Vagina (tissue), 2 donors: ENCODE measurements at regions not wholly inside any gene's neighbourhood (a gene's known extent, or its start where the extent isn't known, plus 50 kb on each side); places are given as distances from the start of the nearest gene placed in this dataset.

Experiments used
- DNase-seq, 2 donors: peaks; one replicate each; pipeline ENCODE4 v3.0.0-alpha.2; 2017; ENCODE audit errors: extremely low spot score in 2 of 2
- H3K27ac ChIP-seq: fragments of 200-600 bp; sonication (generic); one replicate; pipeline ENCODE4 v1.5.1; 2019
- H3K27me3 ChIP-seq: fragments of 200-600 bp; sonication (generic); one replicate; pipeline ENCODE4 v1.5.1; 2019
- H3K36me3 ChIP-seq, 2 donors: fragments of 200-600 bp; sonication (generic); one replicate each; pipeline ENCODE4 v1.5.1; 2017 to 2019
- H3K4me1 ChIP-seq: fragments of 200-600 bp; sonication (generic); one replicate; pipeline ENCODE4 v1.5.1; 2019
- H3K4me3 ChIP-seq, 2 donors: fragments of 200-600 bp; sonication (generic); 1 replicate in 1 of 2; 2 replicates in 1 of 2; pipeline ENCODE4 v1.5.1; 2016 to 2019
- H3K9me3 ChIP-seq: fragments of 200-600 bp; sonication (generic); one replicate; pipeline ENCODE4 v1.5.1; 2019
- CTCF ChIP-seq, 3 experiments: fragments of 450-650 bp in 2 of 3; fragments of 200-600 bp in 1 of 3; sonication (generic) in 1 of 3; IDR thresholded peaks; one replicate each; pipeline ENCODE4 v1.5.1; 2017 to 2019; ENCODE audit warnings: antibody characterized with exemption in 3 of 3, mild to moderate bottlenecking in 2 of 3, moderate library complexity in 2 of 3
- POLR2A ChIP-seq, 2 donors: fragments of 450-650 bp; IDR thresholded peaks; one replicate each; pipeline ENCODE4 v1.6.1; 2017; ENCODE audit warnings: antibody characterized with exemption in 2 of 2, mild to moderate bottlenecking in 2 of 2, moderate library complexity in 2 of 2
- POLR2AphosphoS5 ChIP-seq, 2 donors: sonication (generic); formaldehyde crosslinking; IDR thresholded peaks; one replicate each; pipeline ENCODE4 v1.9.0; 2017; ENCODE audit warnings: antibody characterized with exemption in 2 of 2, mild to moderate bottlenecking in 2 of 2, low read depth in 1 of 2; ENCODE audit not compliant: insufficient read depth in 1 of 2
- intact Hi-C: fragments of 100-400 bp; cut with DNase I; formaldehyde crosslinking; loops from one replicate; pipeline ENCODE4 v1.15.1; 2023

- DNase-seq, result no peak
- no peak for TF ChIP-seq POLR2A (IDR thresholded peaks at IDR 0.05)
- Histone ChIP-seq H3K4me1 (peaks cover 28% of the 10 kb centered on the region), H3K4me3 (no peak overlapping the region), H3K9me3 (no peaks in the 10 kb centered on the region), H3K36me3 (no peaks in the 10 kb centered on the region), H3K27me3 (no peaks in the 10 kb centered on the region), H3K27ac (peak overlapping the region; percentile 51)
- intact Hi-C loops, result no loop called here
These were observed 125.3 kb downstream of the BDH1 start for GRCh38 chr3:197430502-197430901.

DNA sequence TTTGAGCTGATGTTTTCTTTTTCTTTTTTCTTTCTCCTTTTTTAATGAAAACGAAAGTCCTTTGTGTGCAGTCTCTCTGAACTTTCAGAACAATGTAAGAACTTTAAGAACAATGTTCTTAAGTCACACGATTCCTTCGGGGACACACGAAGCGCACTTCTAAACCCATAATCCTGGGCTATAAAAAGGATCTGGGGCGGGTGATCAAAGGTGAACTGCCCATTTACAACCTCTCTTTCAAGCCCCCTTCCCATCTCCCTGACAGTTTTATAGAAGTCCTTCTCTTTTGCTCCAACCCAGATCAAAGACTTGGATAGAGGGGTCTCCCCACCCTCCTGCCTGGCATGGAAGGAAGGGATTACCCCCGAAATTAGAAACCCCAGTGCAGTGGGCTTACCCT, 126.8 kb downstream of the BDH1 start:
- H3K4me1 ChIP-seq, result peaks cover 28% of the 10 kb centered on the region
- H3K36me3 ChIP-seq, result no peaks in the 10 kb centered on the region
- intact Hi-C loops, result no loop called here
- no peak for DNase-seq
- H3K27me3 ChIP-seq, result no peaks in the 10 kb centered on the region
- peak overlapping the region; percentile 37 for H3K27ac ChIP-seq
- TF ChIP-seq POLR2A (IDR thresholded peaks at IDR 0.05) (no peak), POLR2AphosphoS5 (IDR thresholded peaks at IDR 0.05; ENCODE audit: insufficient read depth in 1 of 2, low read depth in 1 of 2) (no peak), CTCF (IDR thresholded peaks at IDR 0.05) (no peak)
- H3K4me3 ChIP-seq, result no peak overlapping the region
- no peaks in the 10 kb centered on the region for H3K9me3 ChIP-seq

- intact Hi-C loops, result no loop called here
- Histone ChIP-seq H3K27me3 (no peaks in the 10 kb centered on the region), H3K36me3 (no peaks in the 10 kb centered on the region), H3K4me1 (peaks cover 28% of the 10 kb centered on the region), H3K9me3 (no peaks in the 10 kb centered on the region), H3K27ac (peak overlapping the region; percentile 37), H3K4me3 (no peak overlapping the region)
- DNase-seq, result no peak
- no peak for TF ChIP-seq CTCF (IDR thresholded peaks at IDR 0.05)
- TF ChIP-seq POLR2AphosphoS5 (IDR thresholded peaks at IDR 0.05; ENCODE audit: insufficient read depth in 1 of 2, low read depth in 1 of 2), result peak in 1 of 2 donors; percentile 57
These were observed 127.5 kb downstream of the BDH1 start for GRCh38 chr3:197428117-197428801.

GRCh38 chr3:197427021-197427420, 128.6 kb upstream of the DLG1 start:
- H3K9me3 ChIP-seq, result no peaks in the 10 kb centered on the region
- no peaks in the 10 kb centered on the region for H3K36me3 ChIP-seq
- TF ChIP-seq CTCF (IDR thresholded peaks at IDR 0.05), result no peak
- TF ChIP-seq POLR2AphosphoS5 (IDR thresholded peaks at IDR 0.05; ENCODE audit: insufficient read depth in 1 of 2, low read depth in 1 of 2), result no peak
- no peak for TF ChIP-seq POLR2A (IDR thresholded peaks at IDR 0.05)
- no peak overlapping the region for H3K4me3 ChIP-seq
- intact Hi-C loops, result no loop called here
- DNase-seq, result no peak
- no peak overlapping the region for H3K27ac ChIP-seq
- H3K27me3 ChIP-seq, result no peaks in the 10 kb centered on the region
- peaks cover 25% of the 10 kb centered on the region for H3K4me1 ChIP-seq

DNA sequence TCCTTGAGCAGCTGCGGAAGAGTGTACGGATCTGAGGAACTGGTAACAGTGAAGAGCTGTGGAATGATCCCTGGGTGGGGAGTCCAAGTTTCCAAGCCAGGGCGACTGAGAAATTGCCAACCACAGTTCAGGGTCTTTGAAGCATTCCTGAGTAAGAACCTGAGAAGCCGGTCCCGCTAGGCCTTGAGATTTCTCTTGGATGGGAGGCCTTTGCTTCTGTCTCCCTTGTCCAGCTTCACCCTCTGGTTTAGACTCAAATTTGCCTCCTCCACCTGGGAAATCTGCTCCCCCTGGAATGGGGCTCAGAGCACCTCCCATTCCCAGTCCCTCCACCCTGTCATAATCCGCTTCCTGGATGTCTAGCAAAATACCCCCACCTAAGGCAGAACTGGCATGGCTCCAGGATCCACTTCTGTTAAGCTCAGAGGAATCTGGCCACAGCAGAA, 127.7 kb upstream of the DLG1 start:
- no peak for DNase-seq
- Histone ChIP-seq H3K4me3 (no peak overlapping the region), H3K27me3 (no peaks in the 10 kb centered on the region), H3K9me3 (no peaks in the 10 kb centered on the region), H3K4me1 (peaks cover 16% of the 10 kb centered on the region), H3K36me3 (no peaks in the 10 kb centered on the region), H3K27ac (no peak overlapping the region)
- no peak for TF ChIP-seq CTCF (IDR thresholded peaks at IDR 0.05)
- TF ChIP-seq POLR2AphosphoS5 (IDR thresholded peaks at IDR 0.05; ENCODE audit: insufficient read depth in 1 of 2, low read depth in 1 of 2), result no peak
- no peak for TF ChIP-seq POLR2A (IDR thresholded peaks at IDR 0.05)
- intact Hi-C loops, result no loop called here
